Mesendoderm (in vitro differentiated cells): ENCODE measurements at regions not wholly inside any gene's neighbourhood (a gene's known extent, or its start where the extent isn't known, plus 50 kb on each side); places are given as distances from the start of the nearest gene placed in this dataset.

ENCODE experiments used
- DNase-seq: peaks from one replicate; pipeline ENCODE4 v3.0.0; 2013
- H2AK5ac ChIP-seq: 2 replicates; pipeline ENCODE4 v1.6.1; 2013; ENCODE audit warnings: low read length, inconsistent platforms
- H2BK120ac ChIP-seq: 2 replicates; pipeline ENCODE4 v1.6.1; 2013; ENCODE audit warnings: low read depth, mild to moderate bottlenecking, low read length, moderate library complexity, mixed read lengths
- H2BK15ac ChIP-seq: replicated peaks from 2 replicates; pipeline ENCODE4 v1.6.1; 2013; ENCODE audit warnings: low read depth, mild to moderate bottlenecking, moderate library complexity
- H2BK5ac ChIP-seq: 2 replicates; pipeline ENCODE4 v1.6.1; 2013; ENCODE audit warnings: low read length, inconsistent platforms
- H3K18ac ChIP-seq: 2 replicates; pipeline ENCODE4 v1.6.1; 2013; ENCODE audit warnings: mild to moderate bottlenecking, low read length, mixed read lengths
- H3K23ac ChIP-seq: one replicate; pipeline ENCODE4 v1.6.1; 2013; ENCODE audit warnings: low read length
- H3K27ac ChIP-seq: 2 replicates; pipeline ENCODE4 v1.5.1; 2013; ENCODE audit warnings: low read depth, mild to moderate bottlenecking, inconsistent platforms, low read length, moderate library complexity
- H3K27me3 ChIP-seq: 2 replicates; pipeline ENCODE4 v1.6.1; 2013; ENCODE audit warnings: low read length, control low read depth, mild to moderate bottlenecking, inconsistent platforms; ENCODE audit not compliant: insufficient read depth, poor library complexity
- H3K36me3 ChIP-seq: 2 replicates; pipeline ENCODE4 v1.6.1; 2013; ENCODE audit warnings: low read length, inconsistent platforms; ENCODE audit not compliant: control insufficient read depth, insufficient read depth
- H3K4ac ChIP-seq: one replicate; pipeline ENCODE4 v1.6.1; 2013; ENCODE audit warnings: low read depth, mild to moderate bottlenecking, low read length, moderate library complexity
- H3K4me1 ChIP-seq: 2 replicates; pipeline ENCODE4 v1.6.1; 2013; ENCODE audit warnings: low read depth, low read length, inconsistent platforms; ENCODE audit not compliant: control insufficient read depth
- H3K4me2 ChIP-seq: 2 replicates; pipeline ENCODE4 v1.6.1; 2013; ENCODE audit warnings: low read length
- H3K4me3 ChIP-seq: 2 replicates; pipeline ENCODE4 v1.5.1; 2013; ENCODE audit warnings: mild to moderate bottlenecking, low read length
- H3K56ac ChIP-seq: one replicate; pipeline ENCODE4 v1.6.1; 2013; ENCODE audit warnings: low read length
- H3K79me1 ChIP-seq: 2 replicates; pipeline ENCODE4 v1.6.1; 2013; ENCODE audit warnings: low read length, inconsistent platforms
- H3K79me2 ChIP-seq: 2 replicates; pipeline ENCODE4 v1.6.1; 2013; ENCODE audit warnings: mild to moderate bottlenecking, low read length; ENCODE audit not compliant: control insufficient read depth, insufficient read depth
- H3K9ac ChIP-seq: 2 replicates; pipeline ENCODE4 v1.6.1; 2013; ENCODE audit warnings: low read length, inconsistent platforms
- H4K5ac ChIP-seq: one replicate; pipeline ENCODE4 v1.6.1; 2013; ENCODE audit warnings: low read length
- H4K8ac ChIP-seq: one replicate; pipeline ENCODE4 v1.6.1; 2013; ENCODE audit warnings: low read depth, mild to moderate bottlenecking, control low read depth, low read length, moderate library complexity
- WGBS: extraction: QIAGEN DNeasy Blood & Tissue Kit; methylation state at CpG from one replicate; pipeline ENCODE4 v1.1.7; 2013; ENCODE audit warnings: low lambda C conversion rate, missing lambda C conversion rate; ENCODE audit not compliant: insufficient coverage; ENCODE audit errors: extremely low coverage; 5-methylcytosine and 5-hydroxymethylcytosine counted together

DNA sequence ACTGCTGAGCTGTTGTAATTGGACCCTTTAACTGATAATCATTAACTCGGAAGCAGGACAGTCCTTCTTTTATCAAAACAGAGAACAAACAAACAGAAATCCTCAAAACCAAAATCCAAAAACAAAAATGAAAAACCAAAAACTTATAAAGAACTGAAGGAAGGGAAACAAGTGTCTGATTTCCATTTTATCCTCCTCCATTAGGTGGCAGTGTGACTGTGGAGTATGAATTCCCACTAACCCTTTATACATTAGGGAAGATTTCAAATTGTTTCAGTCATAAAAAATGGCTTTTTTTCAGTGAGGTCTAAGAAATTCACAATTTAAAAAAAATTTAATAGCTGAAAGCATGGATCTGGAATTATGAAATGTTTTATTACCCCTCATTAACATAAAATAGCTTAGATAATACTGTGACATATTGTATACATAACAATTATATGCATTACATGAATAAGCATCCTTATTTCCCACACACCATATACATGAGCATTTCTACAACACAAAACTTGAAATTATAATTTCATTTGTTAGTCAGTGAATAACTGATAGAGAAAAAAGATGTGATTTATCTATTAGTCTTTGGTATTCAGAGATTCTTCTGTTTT, 1074.3 kb upstream of the PCDH9 start:
- Histone ChIP-seq H3K4me2 (no peak overlapping the region), H2AK5ac (no peak overlapping the region), H3K4ac (no peak overlapping the region), H3K79me2 (no peaks in the 10 kb centered on the region), H3K4me3 (no peak overlapping the region), H4K5ac (no peak overlapping the region), H3K18ac (no peak overlapping the region), H3K79me1 (no peaks in the 10 kb centered on the region), H2BK15ac (no peak overlapping the region), H3K27ac (no peak overlapping the region), H3K9ac (no peak overlapping the region), H3K4me1 (no peaks in the 10 kb centered on the region), H4K8ac (no peak overlapping the region), H3K56ac (no peak overlapping the region), H2BK120ac (no peak overlapping the region), H3K27me3 (no peaks in the 10 kb centered on the region), H2BK5ac (no peak overlapping the region), H3K23ac (no peak overlapping the region), H3K36me3 (no peaks in the 10 kb centered on the region)
- peak; percentile 38 for DNase-seq
- WGBS: no CpG with 5 or more reads among the region's 1 CpG

DNA sequence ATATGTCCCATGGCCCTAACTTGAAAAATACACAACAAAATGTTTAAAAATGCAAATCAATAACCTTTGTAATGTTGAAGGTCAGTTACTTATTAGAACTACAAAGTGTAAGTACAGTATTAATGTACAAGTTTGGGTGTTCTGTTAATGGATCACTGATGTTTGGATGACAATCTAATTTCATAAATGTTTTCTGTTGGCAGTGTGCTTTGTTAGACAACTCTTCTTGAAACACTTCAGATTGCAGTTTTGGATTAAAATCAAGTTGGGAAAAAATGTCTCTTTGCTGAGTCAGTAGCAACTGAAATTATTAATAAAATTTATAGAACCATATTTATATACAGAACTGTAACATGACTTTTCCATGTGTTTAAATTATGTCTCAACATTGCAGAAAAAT, 1063.5 kb upstream of the PCDH9 start:
- Histone ChIP-seq H2BK5ac (no peak overlapping the region), H2BK15ac (no peak overlapping the region), H3K4me2 (no peak overlapping the region), H3K23ac (no peak overlapping the region), H3K4ac (no peak overlapping the region), H4K5ac (no peak overlapping the region), H2AK5ac (no peak overlapping the region), H3K4me1 (no peaks in the 10 kb centered on the region), H3K18ac (no peak overlapping the region), H3K4me3 (no peak overlapping the region), H3K27me3 (no peaks in the 10 kb centered on the region), H3K79me2 (no peaks in the 10 kb centered on the region), H3K27ac (no peak overlapping the region), H4K8ac (no peak overlapping the region), H3K79me1 (no peaks in the 10 kb centered on the region), H3K9ac (no peak overlapping the region), H3K56ac (no peak overlapping the region), H2BK120ac (no peak overlapping the region), H3K36me3 (no peaks in the 10 kb centered on the region)
- DNase-seq: no peak

DNA sequence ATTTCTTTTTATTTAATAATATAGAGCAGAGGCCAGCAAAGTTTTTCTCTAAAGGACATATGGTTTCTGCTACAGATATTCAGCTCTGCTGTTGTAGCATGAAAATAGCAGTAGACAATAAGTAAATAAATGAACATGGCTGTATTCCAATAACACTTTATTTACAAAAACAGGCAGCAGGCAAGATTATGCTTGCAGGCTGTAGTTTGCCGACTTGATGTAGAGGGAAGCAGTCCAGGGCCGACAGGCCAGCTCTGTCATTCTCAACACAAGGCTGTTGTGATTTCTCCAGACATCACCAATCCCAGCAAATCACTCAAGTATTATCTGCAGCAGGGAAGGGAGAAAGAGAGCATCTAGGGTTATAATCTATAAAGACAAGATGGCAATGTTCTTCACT, 1062.5 kb upstream of the PCDH9 start:
- no peak overlapping the region for H4K8ac ChIP-seq
- H3K79me2 ChIP-seq: no peaks in the 10 kb centered on the region
- no peak overlapping the region for H3K4me2 ChIP-seq
- no CpG with 5 or more reads among the region's 2 CpGs for WGBS
- H3K18ac ChIP-seq: no peak overlapping the region
- H3K27me3 ChIP-seq: no peaks in the 10 kb centered on the region
- no peak overlapping the region for H2AK5ac ChIP-seq
- no peak overlapping the region for H3K4me3 ChIP-seq
- H3K27ac ChIP-seq: no peak overlapping the region
- no peak overlapping the region for H3K23ac ChIP-seq
- no peak overlapping the region for H3K4ac ChIP-seq
- H2BK15ac ChIP-seq: no peak overlapping the region
- no peaks in the 10 kb centered on the region for H3K4me1 ChIP-seq
- no peak for DNase-seq
- H4K5ac ChIP-seq: no peak overlapping the region
- no peak overlapping the region for H2BK120ac ChIP-seq
- no peak overlapping the region for H3K9ac ChIP-seq
- no peaks in the 10 kb centered on the region for H3K36me3 ChIP-seq
- no peak overlapping the region for H3K56ac ChIP-seq
- no peaks in the 10 kb centered on the region for H3K79me1 ChIP-seq
- H2BK5ac ChIP-seq: no peak overlapping the region

DNA sequence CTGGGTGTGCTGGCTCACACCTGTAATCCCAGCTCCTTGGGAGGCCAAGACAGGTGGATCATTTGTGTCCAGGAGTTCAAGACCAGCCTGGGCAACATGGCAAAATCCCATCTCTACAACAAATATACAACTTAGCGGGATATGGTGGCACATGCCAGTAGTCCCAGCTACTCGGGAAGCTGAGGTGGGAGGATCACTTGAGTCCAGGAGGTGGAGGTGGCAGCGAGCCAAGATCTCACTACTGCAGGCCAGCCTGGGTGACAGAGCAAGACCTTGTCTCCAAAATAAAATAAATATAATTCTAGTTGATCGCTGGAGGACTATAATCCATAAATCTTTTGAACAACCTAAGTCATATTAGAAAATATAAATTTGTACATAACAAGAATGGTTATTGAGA, 1061.5 kb upstream of the PCDH9 start:
- Histone ChIP-seq H3K18ac (no peak overlapping the region), H4K8ac (no peak overlapping the region), H2BK15ac (no peak overlapping the region), H3K36me3 (no peaks in the 10 kb centered on the region), H3K4me1 (no peaks in the 10 kb centered on the region), H2BK5ac (no peak overlapping the region), H3K23ac (no peak overlapping the region), H3K4me2 (no peak overlapping the region), H3K56ac (no peak overlapping the region), H2BK120ac (no peak overlapping the region), H3K79me2 (no peaks in the 10 kb centered on the region), H3K79me1 (no peaks in the 10 kb centered on the region), H3K4me3 (no peak overlapping the region), H3K27me3 (no peaks in the 10 kb centered on the region), H3K27ac (no peak overlapping the region), H4K5ac (no peak overlapping the region), H3K4ac (no peak overlapping the region), H2AK5ac (no peak overlapping the region), H3K9ac (no peak overlapping the region)
- WGBS: no CpG with 5 or more reads among the region's 4 CpGs
- DNase-seq: no peak

DNA sequence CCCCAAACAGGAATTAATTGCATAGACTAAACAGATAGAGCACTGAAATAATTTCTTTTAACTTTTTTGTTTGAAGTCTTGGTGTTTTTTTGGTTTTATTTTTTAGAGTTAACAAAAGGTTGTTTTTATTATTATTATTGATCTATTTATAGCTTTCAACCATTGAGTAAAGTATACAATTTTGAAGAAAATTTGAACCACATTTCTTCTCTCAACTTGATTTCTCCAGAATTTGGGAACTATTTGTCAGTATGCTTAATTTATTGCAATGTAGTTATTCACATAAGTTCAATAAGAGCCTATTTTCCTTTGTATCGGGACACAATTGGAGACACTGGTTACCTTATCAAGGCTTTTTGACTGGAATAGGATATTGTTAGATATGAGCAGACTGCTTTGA, 1045.6 kb upstream of the PCDH9 start:
- Histone ChIP-seq H2BK5ac (no peak overlapping the region), H4K5ac (no peak overlapping the region)

DNA sequence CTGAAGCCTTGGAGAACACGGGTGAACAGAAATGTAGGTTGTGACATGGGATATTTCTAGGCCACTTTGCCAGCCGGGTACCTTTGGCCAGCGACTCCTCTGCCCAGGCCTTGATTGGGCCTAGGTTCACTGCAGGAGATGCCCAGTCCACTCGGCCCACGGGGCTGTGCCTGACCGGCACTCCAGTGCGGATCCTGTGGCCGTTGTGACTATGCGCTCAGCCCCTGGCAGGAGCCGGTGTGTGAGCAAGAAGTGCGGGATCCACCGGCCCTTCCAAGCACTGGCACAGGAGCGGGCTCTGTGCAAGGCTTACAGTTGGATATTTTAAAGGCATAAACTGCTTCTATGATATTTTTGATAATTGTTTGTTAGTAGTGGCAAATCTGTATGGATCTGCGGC, 1042.5 kb upstream of the PCDH9 start:
- no peak overlapping the region for H3K18ac ChIP-seq
- no peak overlapping the region for H3K4me3 ChIP-seq
- H3K23ac ChIP-seq: no peak overlapping the region
- H2AK5ac ChIP-seq: no peak overlapping the region
- no peak overlapping the region for H3K56ac ChIP-seq
- WGBS: no CpG with 5 or more reads among the region's 14 CpGs
- no peaks in the 10 kb centered on the region for H3K79me2 ChIP-seq
- no peak for DNase-seq
- no peak overlapping the region for H2BK120ac ChIP-seq
- no peaks in the 10 kb centered on the region for H3K79me1 ChIP-seq
- no peak overlapping the region for H4K8ac ChIP-seq
- H3K9ac ChIP-seq: no peak overlapping the region
- H3K4me1 ChIP-seq: no peaks in the 10 kb centered on the region
- H3K4me2 ChIP-seq: no peak overlapping the region
- H3K36me3 ChIP-seq: no peaks in the 10 kb centered on the region
- H3K27me3 ChIP-seq: no peaks in the 10 kb centered on the region
- no peak overlapping the region for H3K27ac ChIP-seq
- H3K4ac ChIP-seq: no peak overlapping the region
- no peak overlapping the region for H2BK5ac ChIP-seq
- H4K5ac ChIP-seq: no peak overlapping the region
- H2BK15ac ChIP-seq: no peak overlapping the region

More for the DNA sequence above, 1045.6 kb upstream of the PCDH9 start:
- Histone ChIP-seq H3K27ac (no peak overlapping the region), H3K4me1 (no peaks in the 10 kb centered on the region), H3K9ac (no peak overlapping the region), H3K79me2 (no peaks in the 10 kb centered on the region), H4K8ac (no peak overlapping the region), H3K79me1 (no peaks in the 10 kb centered on the region), H2BK120ac (no peak overlapping the region), H3K4me3 (no peak overlapping the region), H3K18ac (no peak overlapping the region), H2AK5ac (no peak overlapping the region), H3K36me3 (no peaks in the 10 kb centered on the region), H3K23ac (no peak overlapping the region), H2BK15ac (no peak overlapping the region), H3K56ac (no peak overlapping the region), H3K4ac (no peak overlapping the region), H3K4me2 (no peak overlapping the region), H3K27me3 (no peaks in the 10 kb centered on the region)
- no CpG with 5 or more reads among the region's 1 CpG for WGBS
- DNase-seq: peak; percentile 5
